ENCODE measurements at regions not wholly inside any gene's neighbourhood (a gene's known extent, or its start where the extent isn't known, plus 50 kb on each side); places are given as distances from the start of the nearest gene placed in this dataset.

DNA sequence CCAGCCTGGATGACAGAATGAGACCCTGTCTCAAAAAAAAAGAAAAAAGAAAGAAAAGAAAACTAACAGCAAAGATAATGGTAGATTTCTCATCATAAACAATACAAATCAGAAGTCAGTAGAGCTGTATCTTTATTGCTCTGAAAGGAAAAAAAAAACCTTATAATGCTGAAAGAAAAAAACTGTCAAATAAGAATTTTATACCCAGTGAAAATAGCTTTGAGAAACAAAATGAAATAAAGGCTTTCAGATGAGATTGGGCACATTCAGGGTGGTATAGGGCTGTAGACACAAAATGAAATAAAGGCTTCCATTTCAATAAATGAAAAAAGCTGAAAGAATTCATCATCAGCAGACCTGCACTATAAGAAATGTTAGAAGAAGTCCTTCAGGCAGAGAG is 105.0 kb upstream of the FOXN3 start:
- H3K79me2 ChIP-seq (ENCODE audit: insufficient read depth, low read length), result no peaks in the 10 kb centered on the region
- H3K27me3 ChIP-seq (ENCODE audit: insufficient read depth, low read length), result no peaks in the 10 kb centered on the region
- H3K9me3 ChIP-seq (ENCODE audit: low read length), result no peaks in the 10 kb centered on the region
- no peak overlapping the region for H3K4me2 ChIP-seq (ENCODE audit: low read length)
- no peaks in the 10 kb centered on the region for H3F3A ChIP-seq (ENCODE audit: insufficient read depth, low read length)
- no peak overlapping the region for H3K27ac ChIP-seq (ENCODE audit: low read depth, low read length, poor library complexity, severe bottlenecking)
- no peaks in the 10 kb centered on the region for H3K4me1 ChIP-seq (ENCODE audit: insufficient read depth, low read length, severe bottlenecking)
- H2AFZ ChIP-seq (ENCODE audit: low read length), result no peak overlapping the region
- H3K9ac ChIP-seq (ENCODE audit: low read length), result no peak overlapping the region
- no peaks in the 10 kb centered on the region for H3K9me2 ChIP-seq (ENCODE audit: low read depth, low read length)
- H3K36me3 ChIP-seq (ENCODE audit: insufficient read depth, low read length), result no peaks in the 10 kb centered on the region
- no peaks in the 10 kb centered on the region for H4K20me1 ChIP-seq (ENCODE audit: insufficient read depth, low read length)
- no peak overlapping the region for H3K4me3 ChIP-seq (ENCODE audit: low read depth, low read length, poor library complexity, severe bottlenecking)
- TF ChIP-seq, protein P1, sequence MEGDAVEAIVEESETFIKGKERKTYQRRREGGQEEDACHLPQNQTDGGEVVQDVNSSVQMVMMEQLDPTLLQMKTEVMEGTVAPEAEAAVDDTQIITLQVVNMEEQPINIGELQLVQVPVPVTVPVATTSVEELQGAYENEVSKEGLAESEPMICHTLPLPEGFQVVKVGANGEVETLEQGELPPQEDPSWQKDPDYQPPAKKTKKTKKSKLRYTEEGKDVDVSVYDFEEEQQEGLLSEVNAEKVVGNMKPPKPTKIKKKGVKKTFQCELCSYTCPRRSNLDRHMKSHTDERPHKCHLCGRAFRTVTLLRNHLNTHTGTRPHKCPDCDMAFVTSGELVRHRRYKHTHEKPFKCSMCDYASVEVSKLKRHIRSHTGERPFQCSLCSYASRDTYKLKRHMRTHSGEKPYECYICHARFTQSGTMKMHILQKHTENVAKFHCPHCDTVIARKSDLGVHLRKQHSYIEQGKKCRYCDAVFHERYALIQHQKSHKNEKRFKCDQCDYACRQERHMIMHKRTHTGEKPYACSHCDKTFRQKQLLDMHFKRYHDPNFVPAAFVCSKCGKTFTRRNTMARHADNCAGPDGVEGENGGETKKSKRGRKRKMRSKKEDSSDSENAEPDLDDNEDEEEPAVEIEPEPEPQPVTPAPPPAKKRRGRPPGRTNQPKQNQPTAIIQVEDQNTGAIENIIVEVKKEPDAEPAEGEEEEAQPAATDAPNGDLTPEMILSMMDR (IDR thresholded peaks at IDR 0.05; ENCODE audit: low read length), result no peak
- no peak for TF ChIP-seq EZH2 (IDR thresholded peaks at IDR 0.05; ENCODE audit: borderline replicate concordance, low read length)

DNA sequence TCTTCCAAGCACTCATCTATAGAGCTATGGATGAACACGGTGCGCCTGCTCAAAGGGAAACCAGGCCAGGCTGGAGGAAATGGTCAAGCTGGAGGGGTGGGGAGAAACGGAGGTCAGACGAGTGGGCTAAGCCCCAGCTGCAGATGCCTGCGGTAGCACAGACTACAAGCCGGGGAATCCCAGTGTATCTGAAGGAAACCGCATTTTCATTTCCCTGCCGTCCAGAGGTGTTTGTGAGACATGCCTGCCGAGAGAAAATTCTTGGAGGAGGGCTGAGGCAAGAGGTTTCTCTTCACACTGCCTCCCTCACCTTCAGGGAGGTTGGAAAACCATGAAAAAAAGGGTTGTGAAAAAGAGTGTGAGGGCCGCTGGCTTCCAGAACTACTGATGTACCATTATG is 102.0 kb upstream of the FOXN3 start:
- Histone ChIP-seq H3K9me3 (ENCODE audit: low read length) (no peaks in the 10 kb centered on the region), H3F3A (ENCODE audit: insufficient read depth, low read length) (no peaks in the 10 kb centered on the region), H3K27ac (ENCODE audit: low read depth, low read length, poor library complexity, severe bottlenecking) (no peak overlapping the region), H3K27me3 (ENCODE audit: insufficient read depth, low read length) (no peaks in the 10 kb centered on the region), H3K4me1 (ENCODE audit: insufficient read depth, low read length, severe bottlenecking) (no peaks in the 10 kb centered on the region), H2AFZ (ENCODE audit: low read length) (no peak overlapping the region), H3K4me2 (ENCODE audit: low read length) (no peak overlapping the region), H3K36me3 (ENCODE audit: insufficient read depth, low read length) (no peaks in the 10 kb centered on the region), H3K9me2 (ENCODE audit: low read depth, low read length) (no peaks in the 10 kb centered on the region), H3K79me2 (ENCODE audit: insufficient read depth, low read length) (no peaks in the 10 kb centered on the region), H4K20me1 (ENCODE audit: insufficient read depth, low read length) (no peaks in the 10 kb centered on the region), H3K9ac (ENCODE audit: low read length) (no peak overlapping the region), H3K4me3 (ENCODE audit: low read depth, low read length, poor library complexity, severe bottlenecking) (no peak overlapping the region)
- TF ChIP-seq, protein P1 (IDR thresholded peaks at IDR 0.05; ENCODE audit: low read length), result no peak
- TF ChIP-seq EZH2 (IDR thresholded peaks at IDR 0.05; ENCODE audit: borderline replicate concordance, low read length), result no peak

DNA sequence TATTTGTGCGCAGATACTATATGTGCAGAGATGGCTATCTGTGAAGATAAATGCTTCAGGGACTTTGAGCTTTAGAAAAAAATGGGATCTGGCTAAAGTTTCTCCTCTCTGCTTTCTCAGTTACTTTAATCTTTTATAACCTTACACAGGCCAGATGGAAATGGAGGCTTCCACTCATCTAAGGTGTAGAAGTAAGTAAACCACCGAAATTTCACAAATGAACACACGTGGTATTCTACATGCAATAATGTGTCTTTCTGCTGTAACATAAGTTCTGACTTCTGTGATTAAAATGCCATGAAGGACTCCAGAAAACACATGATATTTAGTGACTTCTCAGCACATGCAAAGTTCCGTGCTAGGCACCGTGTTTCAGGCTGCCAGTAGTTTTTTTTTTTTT is 99.1 kb upstream of the FOXN3 start:
- Histone ChIP-seq H3K27me3 (ENCODE audit: insufficient read depth, low read length) (no peaks in the 10 kb centered on the region), H2AFZ (ENCODE audit: low read length) (no peak overlapping the region), H3K4me3 (ENCODE audit: low read depth, low read length, poor library complexity, severe bottlenecking) (no peak overlapping the region), H3K9ac (ENCODE audit: low read length) (no peak overlapping the region), H3F3A (ENCODE audit: insufficient read depth, low read length) (no peaks in the 10 kb centered on the region), H3K9me2 (ENCODE audit: low read depth, low read length) (no peaks in the 10 kb centered on the region), H4K20me1 (ENCODE audit: insufficient read depth, low read length) (no peaks in the 10 kb centered on the region), H3K27ac (ENCODE audit: low read depth, low read length, poor library complexity, severe bottlenecking) (no peak overlapping the region), H3K36me3 (ENCODE audit: insufficient read depth, low read length) (no peaks in the 10 kb centered on the region; the same call in 1 of the 2 replicates), H3K79me2 (ENCODE audit: insufficient read depth, low read length) (no peaks in the 10 kb centered on the region), H3K4me1 (ENCODE audit: insufficient read depth, low read length, severe bottlenecking) (peaks cover 2% of the 10 kb centered on the region), H3K4me2 (ENCODE audit: low read length) (no peak overlapping the region), H3K9me3 (ENCODE audit: low read length) (no peaks in the 10 kb centered on the region)
- TF ChIP-seq, protein P1 (IDR thresholded peaks at IDR 0.05; ENCODE audit: low read length), result no peak
- TF ChIP-seq EZH2 (IDR thresholded peaks at IDR 0.05; ENCODE audit: borderline replicate concordance, low read length), result no peak

Measured in OCI-LY1 (cell line).